Esophagus squamous epithelium (tissue), 4 donors: ENCODE measurements at regions not wholly inside any gene's neighbourhood (a gene's known extent, or its start where the extent isn't known, plus 50 kb on each side); places are given as distances from the start of the nearest gene placed in this dataset.

Source experiments
- CTCF ChIP-seq, 6 experiments: fragments of 450-650 bp in 4 of 6; fragments of 200-600 bp in 2 of 6; sonication (generic) in 2 of 6; IDR thresholded peaks; one replicate each; pipeline ENCODE4 v1.5.1; 2016 to 2019; ENCODE audit warnings: antibody characterized with exemption in 6 of 6, mild to moderate bottlenecking in 4 of 6, moderate library complexity in 4 of 6
- POLR2A ChIP-seq, 4 donors: fragments of 450-650 bp; IDR thresholded peaks; one replicate each; pipeline ENCODE4 v1.6.1; 2017; ENCODE audit warnings: antibody characterized with exemption in 4 of 4, mild to moderate bottlenecking in 4 of 4, moderate library complexity in 3 of 4

- TF ChIP-seq POLR2A (IDR thresholded peaks at IDR 0.05) = no peak
- no peak for TF ChIP-seq CTCF (IDR thresholded peaks at IDR 0.05)
Observed at GRCh38 chr9:11374926-11375325, 762.1 kb upstream of the PTPRD start.
